HEK293 (cell line): ENCODE measurements at regions not wholly inside any gene's neighbourhood (a gene's known extent, or its start where the extent isn't known, plus 50 kb on each side); places are given as distances from the start of the nearest gene placed in this dataset.

ENCODE experiments used
- CTCF ChIA-PET: fragments of 350-600 bp; formaldehyde crosslinking; extraction: SDS; loops from one replicate; lab custom pipeline; 2021; ENCODE audit warnings: antibody characterized with exemption; lab: Yijun Ruan, JAX
- POLR2A ChIA-PET: fragments of 300-600 bp; formaldehyde crosslinking; extraction: SDS; loops from one replicate; lab custom pipeline; 2020; ENCODE audit warnings: antibody characterized with exemption, inconsistent platforms; lab: Yijun Ruan, JAX
- H3K27ac ChIP-seq: fragments of 200-500 bp; sonication (Bioruptor generic); 2 replicates; pipeline ENCODE4 v1.5.1; 2014; ENCODE audit warnings: low read depth, low read length, control low read depth, inconsistent platforms; ENCODE audit errors: extremely low read depth
- H3K36me3 ChIP-seq, 2 experiments: fragments of 200-500 bp in 1 of 2; sonication (Bioruptor generic) in 1 of 2; 1 replicate in 1 of 2; 2 replicates in 1 of 2; pipeline ENCODE4 v1.5.1; 2014 to 2017; ENCODE audit warnings: inconsistent platforms in 2 of 2, low read length in 2 of 2; ENCODE audit not compliant: control insufficient read depth in 2 of 2, insufficient read depth in 1 of 2
- H3K4me1 ChIP-seq: fragments of 200-500 bp; sonication (Bioruptor generic); 2 replicates; pipeline ENCODE4 v1.5.1; 2014; ENCODE audit warnings: mild to moderate bottlenecking, low read length, inconsistent platforms; ENCODE audit not compliant: control insufficient read depth, insufficient read depth
- H3K4me3 ChIP-seq: 2 replicates; pipeline ENCODE4 v1.5.1; 2011; ENCODE audit warnings: low read depth, mild to moderate bottlenecking, control low read depth, low read length, moderate library complexity
- H3K9me3 ChIP-seq: fragments of 200-500 bp; sonication (Bioruptor generic); 2 replicates; pipeline ENCODE4 v1.5.1; 2014; ENCODE audit warnings: low read depth, low read length, inconsistent platforms; ENCODE audit not compliant: control insufficient read depth, insufficient read depth
- BCL11B ChIP-seq: fragments of 450-650 bp; formaldehyde crosslinking; IDR thresholded peaks from 2 replicates; pipeline ENCODE4 v1.5.1; 2016; ENCODE audit warnings: low read depth, missing biosample characterization, missing genetic modification characterization
- GLIS1 ChIP-seq: fragments of 450-650 bp; formaldehyde crosslinking; IDR thresholded peaks from 2 replicates; pipeline ENCODE4 v1.5.1; 2016; ENCODE audit warnings: missing biosample characterization, missing genetic modification characterization
- HOXC10 ChIP-seq: sonication (generic); formaldehyde crosslinking; IDR thresholded peaks from 2 replicates; pipeline ENCODE4 v1.8.1; 2023; ENCODE audit warnings: mild to moderate bottlenecking, missing genetic modification reagents
- KLF10 ChIP-seq: fragments of 450-650 bp; IDR thresholded peaks from 2 replicates; pipeline ENCODE4 v1.5.1; 2018; ENCODE audit warnings: missing biosample characterization, mild to moderate bottlenecking, missing genetic modification characterization
- SCRT2 ChIP-seq: fragments of 450-650 bp; formaldehyde crosslinking; IDR thresholded peaks from 2 replicates; pipeline ENCODE4 v1.5.1; 2016; ENCODE audit warnings: missing biosample characterization, missing genetic modification characterization
- TRIM28 ChIP-seq: IDR thresholded peaks from 2 replicates; pipeline ENCODE4 v1.6.1; 2011; ENCODE audit warnings: low read length, control low read depth, borderline replicate concordance
- ZBTB44 ChIP-seq: fragments of 450-650 bp; IDR thresholded peaks from 2 replicates; pipeline ENCODE4 v1.5.1; 2018; ENCODE audit warnings: missing biosample characterization, mild to moderate bottlenecking, missing genetic modification characterization
- ZNF114 ChIP-seq: fragments of 450-650 bp; formaldehyde crosslinking; IDR thresholded peaks from 2 replicates; pipeline ENCODE4 v1.5.0; 2017; ENCODE audit warnings: missing biosample characterization, missing genetic modification characterization
- ZNF175 ChIP-seq: fragments of 450-650 bp; formaldehyde crosslinking; IDR thresholded peaks from 2 replicates; pipeline ENCODE4 v1.5.1; 2016; ENCODE audit warnings: missing biosample characterization, missing genetic modification characterization
- ZNF184 ChIP-seq: fragments of 450-650 bp; IDR thresholded peaks from 2 replicates; pipeline ENCODE4 v1.5.1; 2018; ENCODE audit warnings: missing biosample characterization, mild to moderate bottlenecking, missing genetic modification characterization
- ZNF366 ChIP-seq: fragments of 450-650 bp; formaldehyde crosslinking; conservative IDR thresholded peaks from 2 replicates; pipeline ENCODE4 v1.5.1; 2016; ENCODE audit warnings: missing biosample characterization, missing genetic modification characterization
- ZNF394 ChIP-seq: fragments of 450-650 bp; formaldehyde crosslinking; IDR thresholded peaks from 2 replicates; pipeline ENCODE4 v1.5.1; 2016; ENCODE audit warnings: missing biosample characterization, missing genetic modification characterization, mild to moderate bottlenecking, moderate library complexity, borderline replicate concordance
- ZNF488 ChIP-seq: fragments of 450-650 bp; formaldehyde crosslinking; IDR thresholded peaks from 2 replicates; pipeline ENCODE4 v1.5.1; 2016; ENCODE audit warnings: missing biosample characterization, missing genetic modification characterization
- ZNF501 ChIP-seq: fragments of 450-650 bp; formaldehyde crosslinking; IDR thresholded peaks from 2 replicates; pipeline ENCODE4 v1.5.1; 2016; ENCODE audit warnings: missing biosample characterization, missing genetic modification characterization
- ZNF521 ChIP-seq: fragments of 450-650 bp; formaldehyde crosslinking; IDR thresholded peaks from 2 replicates; pipeline ENCODE4 v1.5.1; 2017; ENCODE audit warnings: missing biosample characterization, mild to moderate bottlenecking, missing genetic modification characterization
- ZNF560 ChIP-seq: fragments of 450-650 bp; formaldehyde crosslinking; IDR thresholded peaks from 2 replicates; pipeline ENCODE4 v1.5.1; 2017; ENCODE audit warnings: missing biosample characterization, missing genetic modification characterization, borderline replicate concordance
- ZNF580 ChIP-seq: fragments of 450-650 bp; formaldehyde crosslinking; IDR thresholded peaks from 2 replicates; pipeline ENCODE4 v1.5.1; 2016; ENCODE audit warnings: missing biosample characterization, missing genetic modification characterization
- ZNF654 ChIP-seq: fragments of 450-650 bp; formaldehyde crosslinking; IDR thresholded peaks from 2 replicates; pipeline ENCODE4 v1.5.1; 2016; ENCODE audit warnings: low read depth, missing biosample characterization, missing genetic modification characterization
- ZNF677 ChIP-seq: fragments of 450-650 bp; IDR thresholded peaks from 2 replicates; pipeline ENCODE4 v1.5.0; 2018; ENCODE audit warnings: missing biosample characterization, mild to moderate bottlenecking, missing genetic modification characterization, moderate library complexity
- ZNF76 ChIP-seq: fragments of 450-650 bp; formaldehyde crosslinking; IDR thresholded peaks from 2 replicates; pipeline ENCODE4; 2016; ENCODE audit warnings: low read depth, missing biosample characterization, missing genetic modification characterization, borderline replicate concordance
- TF ChIP-seq, protein P1 (sequence below): fragments of 450-650 bp; formaldehyde crosslinking; IDR thresholded peaks from 2 replicates; pipeline ENCODE4 v1.5.1; 2017; ENCODE audit warnings: missing biosample characterization, missing genetic modification characterization
- TF ChIP-seq, protein P2 (sequence below): fragments of 450-650 bp; formaldehyde crosslinking; IDR thresholded peaks from 2 replicates; pipeline ENCODE4 v1.5.1; 2017; ENCODE audit warnings: missing biosample characterization, missing genetic modification characterization
- TF ChIP-seq, protein P3 (sequence below): IDR thresholded peaks from 2 replicates; pipeline ENCODE4 v1.6.1; 2011; ENCODE audit warnings: mild to moderate bottlenecking, low read depth, low read length, borderline replicate concordance
- TF ChIP-seq, protein P4 (sequence below): fragments of 450-650 bp; formaldehyde crosslinking; IDR thresholded peaks from 2 replicates; pipeline ENCODE4 v1.5.1; 2016; ENCODE audit warnings: missing biosample characterization, missing genetic modification characterization

DNA sequence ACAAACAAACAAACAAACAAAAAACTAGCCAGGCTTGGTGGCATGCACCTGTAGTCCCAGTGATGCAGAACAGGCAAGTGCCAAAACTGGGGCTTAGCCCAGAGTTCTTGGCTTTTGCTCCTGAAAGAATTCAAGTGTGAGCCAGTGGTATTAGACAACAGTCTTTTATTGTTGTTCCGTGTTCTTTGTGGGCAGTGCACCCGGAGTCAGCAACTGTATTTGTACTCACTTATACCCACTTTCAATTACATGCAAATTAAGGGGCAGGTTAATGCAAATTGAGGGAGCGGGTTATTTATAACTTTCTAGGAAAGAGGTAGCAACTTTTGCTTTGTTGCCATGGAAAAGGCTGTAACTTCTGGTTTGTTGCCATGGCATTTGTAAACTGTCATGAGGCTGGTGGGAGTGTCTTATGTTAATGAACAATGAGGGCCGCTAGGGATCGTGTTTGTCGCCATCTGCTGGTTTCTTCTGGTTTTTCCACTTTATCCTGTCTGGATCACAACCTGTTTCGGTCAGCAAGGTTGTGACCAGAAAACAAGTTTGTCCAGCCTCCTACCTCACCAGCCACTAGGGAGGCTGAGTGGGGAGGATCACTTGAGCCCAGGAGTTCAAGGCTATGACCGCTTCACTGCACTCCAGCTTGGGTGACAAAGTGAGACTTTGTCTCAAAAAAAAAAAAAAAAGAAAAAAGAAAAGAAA, 88.8 kb upstream of the ESX1 start:
- no peak overlapping the region for H3K4me3 ChIP-seq
- no peak for TF ChIP-seq KLF10 (tag by site-specific recombination)
- TF ChIP-seq ZNF366 = no peak
- 0 out of 2 replicates have a peak, but pooled peaks have one; percentile 40 for TF ChIP-seq HOXC10 (CRISPR knock-in tag)
- peak; percentile 74 for TF ChIP-seq ZNF654 (tag by site-specific recombination)
- no peaks in the 10 kb centered on the region for H3K36me3 ChIP-seq
- ChIA-PET POLR2A (no interaction called here), CTCF (interaction anchor here (0.7 to 1.4 kb wide), 2 partner anchors 33 to 148 kb away, joined by 3 to 5 read pairs; no protein-coding TSS in a partner anchor)
- no peaks in the 10 kb centered on the region for H3K4me1 ChIP-seq
- H3K27ac ChIP-seq = no peak overlapping the region
- H3K9me3 ChIP-seq = no peaks in the 10 kb centered on the region

- no peaks in the 10 kb centered on the region for H3K4me1 ChIP-seq
- ChIA-PET CTCF (interaction anchor here (0.6 to 1.7 kb wide), 4 partner anchors 21 to 151 kb away, joined by 3 to 4 read pairs (median 3); no protein-coding TSS in a partner anchor), POLR2A (no interaction called here)
- H3K9me3 ChIP-seq = no peaks in the 10 kb centered on the region
- no peak overlapping the region for H3K4me3 ChIP-seq
- H3K27ac ChIP-seq = no peak overlapping the region
- TF ChIP-seq GLIS1 (tag by site-specific recombination) (no peak), ZBTB44 (tag by site-specific recombination) (no peak), ZNF501 (no peak), ZNF488 (no peak), TRIM28 (peak; percentile 12; the same call in 1 of the 2 replicates), ZNF677 (tag by site-specific recombination) (no peak), ZNF184 (tag by site-specific recombination) (no peak)
- no peaks in the 10 kb centered on the region for H3K36me3 ChIP-seq
Measured at GRCh38 chrX:104342065-104342464, 87.3 kb upstream of the ESX1 start.

DNA sequence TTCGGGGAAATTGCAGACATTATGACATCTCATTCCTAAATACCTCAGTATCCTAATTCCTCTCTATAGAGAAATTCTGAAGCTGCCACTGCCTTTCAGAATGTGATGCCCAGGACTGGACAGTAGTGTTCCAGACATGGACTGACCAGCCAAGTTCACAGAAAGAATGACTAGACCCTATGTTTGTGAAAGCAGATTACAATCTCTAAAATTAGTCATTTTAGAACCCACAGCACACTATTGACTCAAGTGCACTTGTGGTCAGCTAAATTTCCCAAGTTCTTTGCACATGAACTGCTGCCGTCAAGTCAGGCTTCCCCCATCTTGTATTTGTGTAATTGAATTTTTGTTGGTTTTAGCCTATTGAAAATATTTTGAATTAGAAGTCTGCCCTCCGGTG, 81.0 kb upstream of the ESX1 start:
- POLR2A ChIA-PET = no interaction called here
- Histone ChIP-seq H3K36me3 (no peaks in the 10 kb centered on the region), H3K4me1 (no peaks in the 10 kb centered on the region), H3K9me3 (no peaks in the 10 kb centered on the region), H3K4me3 (no peak overlapping the region), H3K27ac (no peak overlapping the region)
- CTCF ChIA-PET = interaction anchor here (0.6 to 1.3 kb wide), 5 partner anchors 26 to 382 kb away, joined by 3 to 6 read pairs (median 3); no protein-coding TSS in a partner anchor
- no peak for TF ChIP-seq ZNF521 (tag by site-specific recombination)
- TF ChIP-seq ZNF580 = no peak
- TF ChIP-seq, protein P1, sequence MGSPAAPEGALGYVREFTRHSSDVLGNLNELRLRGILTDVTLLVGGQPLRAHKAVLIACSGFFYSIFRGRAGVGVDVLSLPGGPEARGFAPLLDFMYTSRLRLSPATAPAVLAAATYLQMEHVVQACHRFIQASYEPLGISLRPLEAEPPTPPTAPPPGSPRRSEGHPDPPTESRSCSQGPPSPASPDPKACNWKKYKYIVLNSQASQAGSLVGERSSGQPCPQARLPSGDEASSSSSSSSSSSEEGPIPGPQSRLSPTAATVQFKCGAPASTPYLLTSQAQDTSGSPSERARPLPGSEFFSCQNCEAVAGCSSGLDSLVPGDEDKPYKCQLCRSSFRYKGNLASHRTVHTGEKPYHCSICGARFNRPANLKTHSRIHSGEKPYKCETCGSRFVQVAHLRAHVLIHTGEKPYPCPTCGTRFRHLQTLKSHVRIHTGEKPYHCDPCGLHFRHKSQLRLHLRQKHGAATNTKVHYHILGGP (tag by site-specific recombination) = no peak
- no peak for TF ChIP-seq ZNF114 (tag by site-specific recombination)
- no peak for TF ChIP-seq ZNF560 (tag by site-specific recombination)
- TF ChIP-seq ZNF76 (tag by site-specific recombination) = no peak
- TF ChIP-seq SCRT2 (tag by site-specific recombination) = no peak
- no peak for TF ChIP-seq ZNF394 (tag by site-specific recombination)
- TF ChIP-seq, protein P2, sequence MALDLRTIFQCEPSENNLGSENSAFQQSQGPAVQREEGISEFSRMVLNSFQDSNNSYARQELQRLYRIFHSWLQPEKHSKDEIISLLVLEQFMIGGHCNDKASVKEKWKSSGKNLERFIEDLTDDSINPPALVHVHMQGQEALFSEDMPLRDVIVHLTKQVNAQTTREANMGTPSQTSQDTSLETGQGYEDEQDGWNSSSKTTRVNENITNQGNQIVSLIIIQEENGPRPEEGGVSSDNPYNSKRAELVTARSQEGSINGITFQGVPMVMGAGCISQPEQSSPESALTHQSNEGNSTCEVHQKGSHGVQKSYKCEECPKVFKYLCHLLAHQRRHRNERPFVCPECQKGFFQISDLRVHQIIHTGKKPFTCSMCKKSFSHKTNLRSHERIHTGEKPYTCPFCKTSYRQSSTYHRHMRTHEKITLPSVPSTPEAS (tag by site-specific recombination) = no peak
- TF ChIP-seq, protein P3, sequence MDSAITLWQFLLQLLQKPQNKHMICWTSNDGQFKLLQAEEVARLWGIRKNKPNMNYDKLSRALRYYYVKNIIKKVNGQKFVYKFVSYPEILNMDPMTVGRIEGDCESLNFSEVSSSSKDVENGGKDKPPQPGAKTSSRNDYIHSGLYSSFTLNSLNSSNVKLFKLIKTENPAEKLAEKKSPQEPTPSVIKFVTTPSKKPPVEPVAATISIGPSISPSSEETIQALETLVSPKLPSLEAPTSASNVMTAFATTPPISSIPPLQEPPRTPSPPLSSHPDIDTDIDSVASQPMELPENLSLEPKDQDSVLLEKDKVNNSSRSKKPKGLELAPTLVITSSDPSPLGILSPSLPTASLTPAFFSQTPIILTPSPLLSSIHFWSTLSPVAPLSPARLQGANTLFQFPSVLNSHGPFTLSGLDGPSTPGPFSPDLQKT = no peak
- TF ChIP-seq BCL11B (tag by site-specific recombination) = no peak
- TF ChIP-seq ZNF175 (tag by site-specific recombination) = no peak
- TF ChIP-seq, protein P4, sequence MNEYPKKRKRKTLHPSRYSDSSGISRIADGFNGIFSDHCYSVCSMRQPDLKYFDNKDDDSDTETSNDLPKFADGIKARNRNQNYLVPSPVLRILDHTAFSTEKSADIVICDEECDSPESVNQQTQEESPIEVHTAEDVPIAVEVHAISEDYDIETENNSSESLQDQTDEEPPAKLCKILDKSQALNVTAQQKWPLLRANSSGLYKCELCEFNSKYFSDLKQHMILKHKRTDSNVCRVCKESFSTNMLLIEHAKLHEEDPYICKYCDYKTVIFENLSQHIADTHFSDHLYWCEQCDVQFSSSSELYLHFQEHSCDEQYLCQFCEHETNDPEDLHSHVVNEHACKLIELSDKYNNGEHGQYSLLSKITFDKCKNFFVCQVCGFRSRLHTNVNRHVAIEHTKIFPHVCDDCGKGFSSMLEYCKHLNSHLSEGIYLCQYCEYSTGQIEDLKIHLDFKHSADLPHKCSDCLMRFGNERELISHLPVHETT (tag by site-specific recombination) = no peak
